Stimulated activated CD4-positive, alpha-beta T cell treated with anti-CD3 and anti-CD28 coated beads, TNF-alpha, amount 100 ng/mL, for 4 hours (primary cell): ENCODE measurements at regions not wholly inside any gene's neighbourhood (a gene's known extent, or its start where the extent isn't known, plus 50 kb on each side); places are given as distances from the start of the nearest gene placed in this dataset.
"Not testable (repeated sequence)": the region's sequence is repeated elsewhere in the genome, so short reads cannot be mapped to it uniquely, and the experiment has no call there.

Source experiments
- DNase-seq, 3 experiments: peaks; one replicate each; pipeline ENCODE4 v3.0.0-alpha.2; 2020; ENCODE audit warnings: low read depth in 3 of 3

DNA sequence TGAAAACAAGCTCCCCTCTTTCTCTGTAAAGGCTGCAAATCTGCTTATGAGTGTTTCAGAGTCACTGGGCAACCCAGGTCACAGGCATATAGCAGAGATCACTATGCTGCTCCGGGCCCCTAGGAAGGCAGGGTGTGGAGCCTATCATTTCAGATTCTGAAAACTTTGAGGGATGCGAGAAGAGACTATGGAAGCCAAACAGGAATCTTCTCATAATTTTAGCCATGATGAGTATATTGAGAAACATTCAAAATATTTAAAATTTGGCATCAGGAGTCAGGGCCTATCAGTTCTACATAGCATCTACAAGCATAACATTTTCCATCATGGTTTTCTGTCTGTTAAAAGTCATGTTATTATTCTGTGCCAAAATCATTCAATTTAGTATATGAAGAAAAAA, 61.7 kb upstream of the ATXN3L start:
- no peak for DNase-seq

DNA sequence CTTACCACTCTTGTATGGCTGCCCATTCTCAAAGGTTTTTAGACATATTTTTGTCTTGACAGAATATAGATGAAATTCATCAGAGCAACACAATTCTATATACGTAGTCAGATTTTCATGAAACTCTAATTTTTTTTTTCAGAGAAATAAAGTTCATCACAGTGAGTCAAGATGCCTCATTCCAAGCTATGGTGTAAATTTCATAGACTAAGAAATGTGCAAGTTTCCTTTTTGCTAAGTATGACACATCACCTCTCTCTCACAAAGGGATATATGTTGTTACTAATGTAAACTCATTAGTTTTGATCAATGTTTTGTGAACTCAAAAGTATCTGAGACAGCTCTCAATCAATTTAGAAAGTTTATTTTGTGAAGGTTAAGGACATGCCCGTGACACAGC, 60.4 kb upstream of the ATXN3L start:
- DNase-seq: no peak

DNA sequence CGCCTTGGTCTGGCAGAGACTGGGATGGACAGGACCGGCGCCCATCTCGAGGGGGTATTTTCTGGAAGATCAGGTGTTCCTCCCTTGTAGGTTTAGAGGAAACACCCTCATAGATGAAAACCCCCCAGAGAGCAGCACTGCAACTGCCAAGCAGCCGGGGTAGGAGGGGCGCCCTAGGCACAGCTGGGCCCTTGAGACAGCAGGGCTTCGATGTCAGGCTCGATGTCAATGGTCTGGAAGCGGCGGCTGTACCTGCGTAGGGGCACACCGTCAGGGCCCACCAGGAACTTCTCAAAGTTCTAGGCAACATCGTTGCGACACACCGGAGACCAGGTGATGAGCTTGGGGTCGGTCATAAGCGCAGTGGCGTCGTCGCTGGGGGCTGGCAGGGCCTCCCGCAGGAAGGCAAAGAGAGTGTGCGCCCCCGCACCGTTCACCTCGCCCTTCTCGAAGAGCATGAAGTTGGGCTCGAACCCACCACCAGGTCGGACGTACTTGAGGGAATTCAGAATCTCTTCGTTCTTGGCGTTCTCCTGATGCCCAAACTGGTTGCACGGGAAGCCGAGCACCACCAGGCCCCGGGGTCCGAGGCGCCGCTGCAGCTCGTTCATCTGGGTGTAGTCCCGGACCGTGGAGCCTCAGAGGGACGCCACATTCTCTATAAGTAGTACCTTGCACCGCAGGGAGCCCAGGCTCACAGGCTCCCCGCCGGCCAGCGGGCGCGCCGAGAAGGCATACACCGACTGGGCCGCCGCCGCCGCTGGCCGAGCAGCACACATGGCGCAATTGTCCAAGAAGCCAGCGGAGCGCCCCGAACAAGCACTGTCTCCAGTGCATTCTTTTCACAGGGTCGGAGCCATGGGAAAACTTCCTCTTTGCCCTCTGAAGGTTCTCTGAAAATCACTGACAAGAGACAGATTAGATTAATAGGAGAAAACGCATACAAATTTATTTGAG, 59.0 kb upstream of the ATXN3L start:
- not testable (repeated sequence) for DNase-seq

DNA sequence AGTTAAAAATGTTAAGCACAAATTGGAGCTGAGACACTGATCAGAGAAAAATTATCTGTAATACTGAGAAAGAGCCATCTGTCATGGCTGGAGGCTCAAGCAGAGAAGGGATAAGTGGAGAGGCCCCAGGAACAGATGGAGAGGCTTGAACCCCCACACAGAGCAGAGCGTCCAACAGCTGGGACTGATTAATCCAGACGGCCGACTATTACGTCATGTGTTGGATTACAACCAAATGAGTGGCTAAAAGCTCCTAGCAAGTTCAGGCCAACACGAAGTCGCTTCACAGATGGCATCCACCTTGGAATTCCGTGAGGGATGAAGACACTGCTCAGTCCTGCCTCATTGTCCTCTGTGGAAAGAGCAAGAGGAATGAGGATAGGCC, 57.7 kb upstream of the ATXN3L start:
- no peak for DNase-seq

DNA sequence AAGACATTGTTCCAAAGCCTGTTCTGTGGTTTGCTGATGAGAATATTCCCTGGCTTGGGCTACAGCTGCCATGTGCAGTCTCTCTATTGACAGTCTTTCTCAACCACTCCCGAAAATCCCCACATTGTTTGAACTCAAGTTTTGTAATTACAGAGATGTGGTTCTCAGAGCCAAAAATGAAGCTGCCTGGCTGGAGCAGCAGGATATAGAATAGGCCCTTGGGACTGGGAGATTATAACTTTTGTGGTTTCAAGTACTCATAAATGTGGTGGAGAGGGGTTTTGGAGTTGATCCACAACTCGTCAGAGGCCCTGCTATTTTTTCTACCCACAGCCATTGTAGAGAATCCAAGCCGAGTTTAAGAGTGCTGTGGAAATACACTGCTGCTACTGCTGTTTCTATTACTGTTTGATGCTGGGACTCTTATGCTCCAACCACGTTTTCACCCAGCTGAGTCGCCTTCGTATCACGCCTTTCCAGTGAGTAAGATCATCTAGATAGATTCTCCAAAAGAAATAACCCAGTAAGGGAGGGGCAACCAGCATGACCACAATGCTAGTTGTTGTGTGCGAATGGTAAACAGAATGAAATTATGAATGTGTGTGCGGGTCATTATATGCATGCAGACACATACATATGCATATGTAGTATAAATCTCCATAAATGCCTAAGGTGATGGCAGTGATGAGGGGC, 57.1 kb upstream of the ATXN3L start:
- DNase-seq: no peak

DNA sequence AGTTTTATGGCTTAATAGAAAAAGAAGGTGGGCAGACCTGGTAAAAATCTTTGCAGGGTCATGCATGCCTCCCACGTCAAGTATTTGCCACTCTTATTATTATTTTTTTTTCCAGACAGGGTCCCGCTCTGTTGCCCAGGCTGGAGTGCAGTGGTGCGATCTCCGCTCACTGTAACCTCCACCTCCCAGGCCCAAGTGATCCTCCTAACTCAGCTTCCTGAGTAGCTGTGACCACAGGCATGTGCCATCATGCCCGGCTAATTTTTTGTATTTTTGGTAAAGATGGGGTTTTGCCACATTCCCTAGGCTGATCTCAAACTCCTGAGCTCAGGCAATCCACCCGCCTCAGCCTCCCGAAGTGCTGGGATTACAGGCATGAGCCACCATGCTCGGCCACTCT, 55.7 kb upstream of the ATXN3L start:
- DNase-seq: not testable (repeated sequence)

DNA sequence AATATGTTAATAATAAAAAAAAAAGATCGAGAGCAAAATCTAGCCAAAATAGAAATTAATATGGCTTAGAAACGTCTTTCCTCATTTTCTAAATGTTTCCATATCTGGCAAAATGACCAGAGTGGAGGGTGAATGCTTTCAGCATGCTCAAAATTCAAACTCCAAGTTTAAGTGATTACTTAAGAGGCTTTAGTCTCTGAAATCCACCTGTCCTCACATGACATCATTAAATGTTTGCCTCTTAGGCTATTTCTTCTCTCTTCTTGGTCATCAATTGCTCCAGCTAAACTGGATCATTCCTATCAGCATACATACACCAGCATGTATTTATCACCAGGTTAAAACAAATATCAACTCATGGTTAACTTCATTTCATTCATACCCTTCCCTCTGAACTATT, 54.5 kb upstream of the ATXN3L start:
- no peak for DNase-seq

DNA sequence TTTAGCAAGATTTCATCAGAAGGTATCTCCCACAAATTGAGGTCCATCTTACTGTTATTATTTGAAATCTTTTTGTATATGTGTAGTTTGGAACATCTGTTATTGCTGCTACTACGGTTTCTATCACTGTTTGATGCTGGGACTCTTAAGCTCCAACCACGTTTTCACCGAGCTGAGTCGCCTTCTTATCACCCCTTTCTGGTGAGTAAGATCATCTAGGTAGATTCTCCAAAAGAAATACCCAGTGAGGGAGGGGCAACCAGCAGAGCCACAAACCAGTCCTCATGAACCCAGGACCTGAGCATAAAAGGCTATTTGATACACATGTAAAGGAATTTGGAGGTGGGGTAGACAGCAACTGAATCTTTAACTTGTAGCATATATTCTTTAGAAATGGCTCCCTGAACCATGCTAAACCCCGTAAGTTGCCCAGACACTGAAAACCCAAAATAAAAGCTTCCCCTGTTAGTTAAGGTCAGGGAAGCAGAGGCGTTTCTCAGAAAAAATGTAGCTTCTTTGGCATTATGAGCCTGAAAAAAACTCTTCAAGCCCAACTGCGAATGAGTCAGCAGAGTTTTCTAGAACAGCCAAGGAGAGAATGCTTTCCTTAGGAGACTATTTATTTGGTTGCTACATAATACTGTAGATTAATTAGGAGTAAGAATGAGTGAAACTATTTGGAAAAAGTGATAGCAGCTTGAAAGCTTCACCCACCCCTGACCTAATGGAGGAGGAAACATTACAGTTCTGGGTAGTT, 53.8 kb upstream of the ATXN3L start:
- no peak for DNase-seq

DNA sequence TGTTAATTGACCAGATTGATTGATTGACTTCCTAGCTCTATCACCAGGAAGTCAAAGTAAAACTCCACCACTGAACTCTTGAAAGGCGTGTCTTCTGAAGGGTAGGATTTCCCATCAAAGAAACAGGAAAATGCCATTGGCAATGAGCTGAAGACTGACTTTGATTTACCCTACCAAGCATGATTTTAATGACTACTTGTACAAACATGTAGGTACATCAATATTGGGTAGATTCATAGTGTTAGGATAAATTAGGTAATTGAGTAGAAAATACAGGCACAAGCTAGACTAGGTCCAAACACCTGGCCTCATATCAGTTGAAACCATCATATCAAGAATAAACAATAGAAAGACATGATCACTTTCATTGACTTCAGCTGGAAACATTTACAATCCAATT, 53.2 kb upstream of the ATXN3L start:
- no peak for DNase-seq

DNA sequence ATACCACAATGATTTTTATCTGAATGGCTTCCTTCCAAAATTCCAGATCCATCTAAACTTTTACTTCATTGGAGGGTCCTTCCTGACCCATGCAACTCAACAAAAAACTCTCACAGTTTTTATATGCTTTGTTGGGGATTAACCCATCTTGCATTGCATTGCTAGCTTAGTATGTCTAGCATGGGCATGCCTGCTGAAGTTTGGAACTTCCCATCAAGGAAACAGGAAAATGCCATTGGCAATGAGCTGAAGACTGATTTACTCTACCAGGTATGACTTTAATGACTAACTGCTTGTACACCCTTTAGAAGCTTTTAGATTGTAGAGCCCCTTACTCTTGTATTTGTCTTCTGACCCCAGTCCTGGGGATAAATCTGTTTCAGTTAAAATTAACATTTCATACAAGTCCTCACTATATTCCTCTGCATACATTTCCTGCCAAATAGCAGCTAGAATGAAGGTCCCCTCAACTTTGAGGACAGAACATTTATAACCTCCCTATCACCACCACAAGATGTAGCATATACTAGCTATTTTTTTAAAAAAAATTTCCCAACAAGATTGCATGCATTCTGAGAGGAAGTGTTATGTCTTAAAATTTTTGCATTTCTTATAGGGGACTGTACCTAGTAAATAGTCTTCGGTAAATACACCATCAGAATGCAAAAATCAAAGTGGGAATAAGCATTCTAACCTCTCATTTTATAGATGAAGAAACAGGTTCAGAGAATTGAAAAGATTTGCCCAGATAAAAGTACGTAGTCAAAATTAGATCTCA, 52.5 kb upstream of the ATXN3L start:
- DNase-seq: no peak

DNA sequence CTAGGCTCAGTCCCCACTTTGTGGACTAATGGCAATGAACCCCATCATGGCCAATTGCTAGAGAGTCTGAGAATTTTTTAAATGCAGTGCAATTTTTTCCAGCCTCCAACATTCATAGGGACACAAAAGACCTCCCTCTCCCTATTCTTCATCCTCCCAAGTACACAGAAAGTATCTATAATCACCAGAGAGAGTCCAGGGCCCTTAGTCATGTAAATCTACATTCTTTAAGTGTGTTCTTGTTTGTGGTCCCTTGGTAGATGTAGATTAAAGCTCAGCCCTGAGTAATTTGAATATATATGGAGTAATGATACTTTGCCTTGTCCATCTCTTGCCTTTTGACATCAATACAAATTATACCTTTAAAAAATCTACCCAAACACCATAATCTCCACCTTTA, 51.3 kb upstream of the ATXN3L start:
- DNase-seq: no peak

DNA sequence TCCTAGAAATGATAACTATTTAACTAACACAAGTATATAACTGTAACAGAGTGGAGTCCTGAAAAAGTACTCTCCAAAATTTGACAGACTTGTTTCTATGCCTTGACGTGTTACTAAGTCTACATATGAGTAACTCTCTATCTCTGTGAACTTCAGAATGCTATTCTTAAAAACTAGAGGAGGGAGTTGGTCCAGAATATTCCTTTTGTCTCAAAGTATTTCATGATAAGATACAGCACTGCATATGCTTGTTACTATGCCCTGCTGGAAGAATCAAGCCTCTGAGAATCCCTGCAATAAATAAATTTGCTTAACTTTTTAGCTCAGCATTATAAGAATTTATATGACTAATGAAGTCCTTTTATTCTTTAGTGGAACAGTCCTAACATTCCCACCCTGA, 50.9 kb upstream of the ATXN3L start:
- DNase-seq: no peak
